CD4-positive, alpha-beta T cell treated with Interleukin-4 for 1 hour (primary cell): ENCODE measurements at regions not wholly inside any gene's neighbourhood (a gene's known extent, or its start where the extent isn't known, plus 50 kb on each side); places are given as distances from the start of the nearest gene placed in this dataset.

Experiments
- DNase-seq, 2 donors: peaks; one replicate each; pipeline ENCODE4 v3.0.0-alpha.2; 2020 to 2022

DNA sequence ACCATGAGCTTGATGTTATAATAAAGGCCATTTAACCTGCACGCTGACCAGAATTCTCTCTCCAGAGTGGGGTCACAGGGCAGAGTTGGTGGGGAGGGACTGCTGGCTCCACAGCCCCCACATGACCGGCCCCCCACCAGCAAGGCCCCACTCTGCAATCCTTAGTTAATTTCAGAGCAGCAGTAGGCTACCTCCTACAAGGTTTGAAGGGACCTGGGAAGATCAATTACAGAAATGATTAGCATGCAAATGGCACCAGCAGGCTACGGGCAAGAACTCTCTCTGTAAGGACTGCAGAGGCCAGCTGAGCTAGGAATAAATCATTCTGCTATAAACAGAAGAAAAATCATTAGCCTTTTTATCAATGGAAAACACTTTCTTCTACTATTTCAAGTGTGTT is 135.3 kb downstream of the C1D start:
- DNase-seq = no peak

DNA sequence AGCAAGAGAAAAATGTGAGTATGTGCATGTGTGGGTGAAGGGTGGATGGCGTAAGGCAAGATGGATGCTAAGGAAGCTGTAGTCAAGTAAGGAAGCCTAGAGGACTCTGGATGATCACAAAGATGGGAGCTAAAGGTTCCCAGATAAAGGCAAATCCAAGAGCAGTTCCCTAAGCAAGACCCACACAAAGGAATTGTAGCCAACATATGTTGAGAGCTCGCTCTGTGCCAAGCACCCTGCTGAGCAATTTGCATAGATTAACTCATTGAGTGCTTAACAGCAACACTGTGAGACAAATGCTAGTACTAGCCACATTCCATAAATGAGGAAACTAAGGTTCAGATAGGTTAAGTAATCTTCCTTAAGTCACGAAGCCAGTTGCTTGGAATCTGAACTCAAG is 132.6 kb downstream of the C1D start:
- DNase-seq = no peak

DNA sequence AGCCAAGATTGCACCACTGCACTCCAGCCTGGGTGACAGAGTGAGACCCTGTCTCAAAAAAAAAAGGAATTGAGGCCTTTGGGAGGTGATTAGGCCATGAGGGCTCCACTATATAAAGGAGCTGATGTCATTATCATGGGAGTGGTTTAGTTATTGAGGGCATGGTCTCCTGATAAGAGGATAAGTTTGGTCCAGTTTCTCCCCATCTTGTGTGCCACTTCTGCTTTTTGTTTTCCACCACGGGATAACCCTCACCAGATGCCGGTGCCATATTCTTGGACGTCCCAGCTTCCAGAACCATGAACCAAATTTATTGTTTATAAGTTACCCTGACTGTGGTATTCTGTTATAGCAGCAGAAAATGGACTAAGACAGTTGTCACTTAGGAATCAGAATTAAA is 125.8 kb downstream of the C1D start:
- DNase-seq = no peak

DNA sequence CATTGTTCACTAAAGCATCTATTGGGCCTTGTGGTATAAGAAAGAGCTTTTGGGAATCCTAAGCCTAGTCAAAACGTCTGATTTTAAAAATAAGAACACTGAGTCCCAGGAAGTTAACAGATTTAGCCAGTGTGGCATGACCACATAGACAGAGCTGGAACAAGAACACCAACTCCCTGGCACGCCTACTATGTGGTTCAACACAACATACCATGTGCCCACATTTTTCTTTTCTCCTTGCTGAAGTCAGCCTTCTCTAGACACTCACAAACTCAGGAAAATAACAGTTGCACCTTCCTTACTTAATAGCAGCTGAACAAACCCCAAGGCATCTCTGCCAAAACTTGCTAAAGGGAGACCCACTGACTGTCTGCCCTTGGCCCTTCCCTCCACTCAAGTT is 124.8 kb downstream of the C1D start:
- no peak for DNase-seq

DNA sequence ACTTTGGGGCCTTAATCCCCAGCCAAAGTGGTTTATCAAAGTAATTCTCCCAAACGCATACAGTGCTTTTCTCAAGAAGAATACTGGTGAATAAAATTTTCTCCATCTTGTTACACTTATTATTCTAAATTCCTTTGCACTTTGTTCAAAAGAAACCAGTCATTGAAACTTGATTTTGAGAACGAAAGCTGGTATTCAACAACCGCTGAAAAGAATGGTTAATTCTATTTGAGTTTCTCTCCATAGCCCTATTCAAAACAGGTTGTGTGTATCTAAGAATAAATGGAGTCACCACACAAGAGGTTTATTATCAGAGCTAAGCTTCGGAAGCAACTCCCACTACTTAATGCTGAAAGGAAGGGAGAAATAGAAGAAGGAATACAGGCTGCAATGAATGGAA is 117.7 kb downstream of the C1D start:
- no peak for DNase-seq

DNA sequence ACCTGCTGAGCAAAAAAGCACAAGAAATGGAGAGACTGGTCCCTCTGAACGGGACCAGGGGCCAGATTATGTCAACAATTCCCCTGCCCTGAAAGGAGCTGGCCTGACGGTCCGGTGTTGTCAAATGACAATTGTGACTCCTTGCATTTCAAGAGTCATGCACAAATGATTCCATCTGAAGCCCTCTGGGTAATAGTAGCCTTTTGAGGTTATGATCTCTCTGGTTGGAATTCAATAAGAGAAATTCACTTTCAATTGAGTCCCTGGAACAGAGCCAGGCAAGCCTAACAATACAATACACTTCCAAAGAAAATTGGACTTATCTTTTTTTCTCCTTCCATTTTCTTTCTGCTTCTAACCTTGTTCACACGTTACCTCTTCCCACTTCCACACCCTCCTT is 116.9 kb downstream of the C1D start:
- DNase-seq = no peak

DNA sequence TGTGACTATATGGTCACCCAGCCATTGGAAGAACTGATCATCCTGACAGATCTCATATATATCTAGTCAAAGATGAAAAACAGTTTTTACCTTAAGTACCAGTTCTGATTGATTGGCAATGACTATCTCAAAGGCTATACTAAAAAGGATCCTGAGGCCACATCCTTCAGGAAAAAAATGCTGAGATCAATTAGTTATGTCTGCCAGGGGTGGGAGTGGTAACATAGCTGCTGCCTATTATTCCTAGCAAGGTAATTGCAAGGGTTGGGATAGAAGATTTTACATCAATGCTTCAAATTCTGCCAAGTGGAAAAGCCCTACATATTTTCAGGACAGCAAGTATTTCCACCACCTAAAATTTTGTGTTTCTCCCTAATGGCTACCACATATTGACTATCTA is 114.7 kb downstream of the C1D start:
- DNase-seq = no peak

DNA sequence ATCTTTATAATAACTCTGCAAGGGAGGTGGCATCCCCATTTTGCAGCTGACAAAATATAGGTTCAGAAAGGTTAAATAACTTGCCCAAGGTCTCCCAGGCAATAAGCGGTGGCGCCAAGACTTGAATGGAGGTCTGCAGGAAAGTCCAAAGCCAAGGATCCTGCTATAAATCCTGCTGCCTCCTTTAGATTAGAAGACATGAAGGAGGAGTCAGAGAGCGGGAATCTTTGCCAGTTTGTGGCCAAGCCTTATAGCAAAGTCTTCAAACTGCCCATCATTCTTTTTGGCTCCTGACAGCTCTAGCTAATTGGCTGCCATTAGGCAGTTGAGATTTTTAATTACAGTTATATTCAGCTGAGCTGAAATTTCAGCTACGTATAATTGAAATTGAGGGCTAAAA is 114.3 kb downstream of the C1D start:
- no peak for DNase-seq

DNA sequence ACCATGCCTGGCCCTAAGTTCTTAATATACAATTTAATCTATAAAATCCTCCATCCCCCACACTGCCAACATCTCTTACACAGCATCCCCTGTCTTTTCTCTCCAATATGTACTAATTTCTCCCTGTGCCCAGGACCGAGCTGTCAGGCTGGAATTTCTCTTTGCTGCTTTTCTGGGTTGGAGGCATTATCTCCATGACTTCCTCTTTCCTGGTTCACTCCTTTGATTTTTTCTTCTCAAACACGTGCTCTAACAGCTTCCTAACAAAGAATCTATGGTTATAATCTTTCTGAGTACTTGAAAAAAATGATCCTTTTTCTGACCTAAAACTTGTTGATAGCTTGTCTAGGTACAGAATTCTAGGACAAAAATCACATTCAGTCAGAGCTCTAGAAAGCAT is 112.8 kb downstream of the C1D start:
- DNase-seq = no peak

DNA sequence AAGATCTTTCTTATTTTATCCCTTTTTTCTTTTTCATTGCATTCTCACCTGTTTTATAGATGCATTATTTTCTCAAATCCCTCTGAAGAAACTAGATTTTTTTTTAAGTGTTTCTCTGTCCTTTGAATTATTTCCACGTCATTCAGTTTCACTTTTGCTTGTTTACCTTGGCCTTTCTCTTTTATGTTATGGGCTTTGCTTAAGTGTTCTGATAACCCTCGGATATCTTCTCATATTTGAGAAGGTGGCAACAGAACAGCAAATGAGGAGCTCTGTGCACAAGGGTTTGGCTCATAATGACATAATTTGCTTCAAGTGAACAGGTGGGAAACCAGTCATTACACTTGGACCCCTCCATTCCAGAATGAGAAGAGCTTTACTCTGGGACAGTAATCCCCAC is 111.9 kb downstream of the C1D start:
- no peak for DNase-seq

DNA sequence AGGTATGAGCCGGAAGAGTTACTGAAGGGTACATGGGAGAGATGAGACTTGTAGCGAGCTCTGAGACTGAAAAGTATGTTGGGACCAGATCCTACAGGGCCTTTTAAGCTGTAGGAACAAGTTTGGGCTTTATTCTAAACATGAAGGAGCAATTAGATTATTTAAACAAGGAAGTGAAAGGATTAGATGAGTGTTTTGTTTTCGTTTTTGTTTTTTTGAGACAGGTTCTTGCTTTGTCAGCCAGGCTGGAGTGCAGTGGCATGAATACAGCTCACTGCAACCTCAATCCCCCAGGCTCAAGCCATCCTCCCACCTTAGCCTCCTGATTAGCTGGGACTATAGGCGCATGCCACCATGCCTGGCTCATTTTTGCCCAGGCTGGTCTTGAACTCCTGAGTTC is 110.7 kb downstream of the C1D start:
- no peak for DNase-seq

DNA sequence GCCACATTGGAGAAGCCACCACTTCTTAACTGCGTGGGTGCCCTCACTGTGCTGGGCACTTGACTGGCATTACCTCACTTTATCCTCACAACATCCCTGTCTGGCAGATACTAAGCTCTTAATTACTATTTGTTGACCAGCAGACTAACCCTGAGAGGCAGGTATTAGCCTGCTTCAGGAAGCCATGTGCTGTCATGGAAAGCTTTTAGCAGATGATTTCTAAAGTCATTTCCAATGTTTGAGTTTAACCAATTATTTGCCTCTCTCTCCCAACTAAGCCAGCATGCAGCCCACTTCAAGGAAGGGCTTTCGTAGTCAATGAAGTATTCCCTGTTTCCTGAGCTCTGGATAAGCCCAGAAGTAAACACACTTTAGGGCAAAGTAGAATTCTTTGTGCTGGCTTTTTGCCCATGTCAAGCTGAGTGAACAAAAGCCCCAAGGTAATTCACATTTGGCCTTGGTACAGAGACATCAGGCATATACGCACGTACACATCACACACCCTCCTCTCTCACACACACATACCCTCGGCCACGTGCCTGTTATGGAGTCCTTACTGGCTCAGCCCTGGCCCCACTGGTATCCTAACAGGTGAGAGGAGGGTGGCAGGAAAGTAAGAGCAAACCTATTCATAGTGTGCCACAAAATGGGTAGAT is 108.6 kb downstream of the C1D start:
- DNase-seq = no peak

DNA sequence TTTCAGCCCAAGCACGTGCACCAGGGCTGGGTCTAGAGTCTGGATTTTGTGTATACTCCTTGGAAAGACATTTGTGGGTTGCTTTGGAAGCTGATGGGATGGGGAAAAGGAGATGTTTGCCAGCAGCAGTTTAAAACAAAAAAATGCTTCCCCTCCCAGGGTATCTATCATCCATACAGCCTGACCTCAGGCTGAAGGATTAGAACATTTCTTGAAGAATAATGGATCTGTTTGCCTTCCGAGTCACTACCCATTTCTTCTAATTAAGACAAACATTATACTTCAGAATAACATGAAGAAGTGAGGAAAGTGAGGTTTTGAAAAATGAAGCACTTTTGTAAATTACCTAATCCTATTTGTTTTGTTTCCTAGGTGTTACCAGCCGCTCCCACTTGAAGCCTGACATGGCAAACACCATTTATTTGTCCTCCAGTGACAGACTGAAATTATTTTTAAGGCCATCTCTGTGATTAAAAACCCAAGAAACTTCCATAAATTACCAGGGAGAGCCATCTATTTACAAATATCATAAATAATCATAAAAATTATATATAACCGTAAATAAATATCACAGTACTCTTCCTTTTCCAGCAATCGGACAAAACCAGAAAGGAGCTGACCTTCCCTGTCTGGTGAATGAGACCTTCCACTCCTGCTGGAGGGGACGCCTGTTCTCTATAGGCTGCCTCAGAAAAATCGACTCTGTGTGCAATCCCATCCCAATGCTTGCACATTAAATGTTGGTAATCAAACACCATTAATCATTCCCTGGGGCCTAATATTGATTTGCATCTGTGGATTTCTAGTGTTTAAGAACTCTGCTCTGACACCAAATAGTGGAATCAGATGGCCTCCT is 106.8 kb downstream of the C1D start:
- DNase-seq = no peak

DNA sequence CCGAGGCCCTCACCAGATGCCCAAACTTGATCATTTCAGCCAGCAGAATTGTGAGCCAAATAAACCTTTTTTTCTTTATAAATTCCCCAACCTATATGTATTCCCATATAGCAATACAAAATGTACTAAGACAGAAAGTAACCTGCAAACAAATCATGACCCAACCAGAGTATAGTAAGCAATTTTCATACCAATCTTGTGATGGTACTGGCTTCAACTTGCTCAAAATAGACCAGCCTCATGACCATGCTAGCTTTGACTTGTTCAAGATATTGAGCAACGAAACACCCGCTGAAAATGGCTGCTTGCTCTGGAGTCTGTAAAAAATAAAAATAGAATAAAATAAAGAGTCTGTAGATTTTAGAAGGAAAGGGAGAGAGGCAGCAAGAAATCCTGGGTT is 97.6 kb downstream of the C1D start:
- DNase-seq = no peak

DNA sequence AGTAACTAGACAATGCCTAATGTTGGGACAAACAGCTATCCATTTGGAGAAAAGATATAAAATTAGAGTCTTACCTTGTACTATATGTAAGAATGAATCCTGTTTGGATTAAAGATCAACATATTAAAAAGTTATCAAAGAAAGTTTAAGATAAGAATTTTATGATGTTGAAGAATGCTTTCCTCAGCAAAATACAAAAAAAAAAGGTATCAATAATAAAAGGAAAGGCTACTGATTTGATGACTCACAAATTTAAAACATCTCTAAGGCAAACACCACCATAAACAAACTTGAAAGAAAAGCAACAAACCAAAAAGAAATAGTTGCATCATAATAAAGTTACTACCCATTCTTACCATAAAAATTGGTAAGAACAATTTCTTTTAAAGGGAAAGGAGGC is 92.7 kb downstream of the C1D start:
- no peak for DNase-seq

DNA sequence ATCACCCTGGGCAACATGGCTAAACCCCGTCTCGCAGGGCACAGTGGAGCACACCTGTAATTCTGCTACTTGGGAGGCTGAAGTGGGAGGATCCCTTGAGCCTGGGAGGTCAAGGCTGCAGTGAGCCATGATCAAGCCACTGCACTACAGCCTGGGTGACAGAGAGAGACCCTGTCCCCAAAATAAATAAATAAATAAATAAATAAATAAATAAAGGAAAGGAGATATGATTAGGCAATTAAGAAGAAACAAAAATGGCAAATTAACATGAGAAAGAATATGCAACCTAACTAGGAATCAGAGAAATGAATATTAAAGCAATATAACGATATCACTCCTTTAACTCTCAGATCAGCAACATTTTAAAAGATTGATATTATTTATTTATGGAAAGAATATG is 92.3 kb downstream of the C1D start:
- no peak for DNase-seq

DNA sequence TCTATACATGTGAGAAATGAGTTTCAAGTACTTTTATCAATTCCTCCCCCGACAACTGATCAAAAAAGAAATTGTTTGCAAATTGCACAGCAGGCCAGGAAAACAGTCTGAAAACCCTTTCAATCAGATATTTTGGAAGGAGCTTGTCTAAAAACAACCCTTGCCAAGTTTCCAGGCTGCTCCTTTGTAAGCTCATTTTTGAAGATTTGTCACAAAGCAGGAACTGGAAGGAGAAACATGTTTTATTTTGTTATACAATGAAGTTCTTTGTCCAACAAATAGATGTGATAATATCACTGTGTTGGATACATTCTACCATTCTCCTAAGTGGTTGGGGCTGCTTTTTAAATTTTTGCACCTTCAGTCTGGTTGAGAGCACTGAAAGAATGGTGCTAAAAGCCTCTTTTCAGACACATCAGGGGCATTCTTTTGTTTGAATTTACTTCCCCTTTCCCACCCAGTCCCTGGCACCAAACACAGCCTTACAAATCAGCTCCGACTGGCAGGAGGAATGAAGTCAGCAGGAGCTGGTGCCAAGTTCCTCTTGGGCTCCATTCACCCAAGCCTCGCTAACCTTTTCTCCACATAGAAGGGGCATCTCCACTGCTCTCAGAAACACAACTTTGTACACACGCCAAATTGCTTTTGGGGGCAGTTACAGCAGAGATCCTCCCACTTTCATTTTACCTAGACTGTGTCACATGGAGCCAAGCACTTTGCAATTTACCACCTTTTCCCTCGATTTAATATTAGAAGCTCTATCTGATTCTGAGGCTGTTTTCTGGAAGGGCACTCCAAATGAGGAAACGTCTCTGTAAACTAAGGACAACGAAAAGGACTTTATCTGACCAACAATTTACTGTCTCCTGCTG is 88.0 kb downstream of the C1D start:
- DNase-seq = no peak

DNA sequence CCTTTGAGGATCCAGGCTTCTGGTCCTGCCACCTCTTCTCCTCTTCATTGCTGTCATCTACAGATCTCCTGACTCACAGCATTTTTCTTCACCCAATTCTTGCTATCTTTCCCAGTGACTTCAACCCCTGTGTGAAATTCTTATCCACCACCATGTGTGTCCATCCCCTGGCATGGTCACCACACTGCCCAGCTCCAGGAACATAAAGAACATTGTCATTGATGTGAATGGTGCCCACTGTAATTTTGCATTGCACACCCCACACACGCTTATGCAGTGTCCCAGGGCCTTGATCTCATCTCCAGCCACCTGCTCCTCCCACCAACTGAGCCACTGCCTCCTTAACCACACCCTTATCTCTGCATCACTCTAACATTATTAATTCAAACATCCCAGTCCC is 85.3 kb downstream of the C1D start:
- no peak for DNase-seq

DNA sequence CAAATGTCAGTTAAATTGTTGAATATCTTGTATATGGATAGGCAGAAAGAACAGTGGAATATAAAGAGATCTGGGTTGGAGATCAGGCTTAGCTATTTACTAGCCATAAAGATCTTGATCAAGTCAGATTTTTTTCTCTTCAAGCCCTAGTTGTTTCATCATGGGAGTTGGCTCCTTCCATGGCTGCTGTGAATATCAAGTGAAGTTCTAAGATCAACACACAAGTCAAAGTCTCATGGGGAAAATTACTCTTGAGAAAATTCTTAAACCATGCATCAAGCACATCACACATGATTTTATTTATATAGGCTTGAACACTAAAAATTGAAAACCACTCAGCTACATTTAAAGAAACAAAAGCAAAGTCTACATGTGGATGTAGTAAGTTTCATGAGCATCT is 79.8 kb downstream of the C1D start:
- no peak for DNase-seq

DNA sequence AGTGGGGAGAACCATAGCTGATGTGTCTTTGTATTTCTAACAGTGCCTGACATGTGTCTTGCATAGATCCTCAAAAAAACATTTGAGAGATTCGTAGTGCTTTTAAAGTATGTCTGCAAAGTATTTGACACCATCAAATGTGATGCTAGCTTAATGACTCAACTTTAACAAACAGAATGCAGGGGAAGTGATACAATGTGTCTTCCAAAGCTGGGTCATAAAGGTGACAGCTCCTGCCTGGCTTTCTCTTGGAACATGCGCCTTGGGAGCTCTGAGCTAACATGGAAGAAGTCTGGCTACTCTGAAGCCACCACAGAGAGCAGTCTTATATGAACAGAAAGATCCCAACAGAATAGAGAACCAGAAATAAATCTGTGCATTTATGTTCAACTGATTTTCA is 78.2 kb downstream of the C1D start:
- DNase-seq = no peak

DNA sequence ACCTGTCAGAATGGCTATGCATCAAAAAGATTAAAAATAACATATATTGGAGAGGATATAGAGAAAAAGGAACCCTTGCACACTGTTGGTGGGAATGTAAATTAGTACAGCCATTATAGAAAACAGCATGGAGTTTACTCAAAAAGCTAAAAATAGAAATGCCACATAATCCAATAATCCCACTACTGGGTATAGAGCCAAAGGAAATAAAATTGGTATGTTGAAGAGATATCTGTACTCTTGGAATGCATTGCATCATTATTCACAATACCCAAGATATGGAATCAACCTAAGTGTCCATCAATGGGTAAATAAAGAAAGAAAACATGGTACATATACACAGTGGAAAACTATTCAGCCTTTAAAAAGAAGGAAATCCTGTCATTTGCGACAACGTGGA is 77.2 kb downstream of the C1D start:
- DNase-seq = no peak

DNA sequence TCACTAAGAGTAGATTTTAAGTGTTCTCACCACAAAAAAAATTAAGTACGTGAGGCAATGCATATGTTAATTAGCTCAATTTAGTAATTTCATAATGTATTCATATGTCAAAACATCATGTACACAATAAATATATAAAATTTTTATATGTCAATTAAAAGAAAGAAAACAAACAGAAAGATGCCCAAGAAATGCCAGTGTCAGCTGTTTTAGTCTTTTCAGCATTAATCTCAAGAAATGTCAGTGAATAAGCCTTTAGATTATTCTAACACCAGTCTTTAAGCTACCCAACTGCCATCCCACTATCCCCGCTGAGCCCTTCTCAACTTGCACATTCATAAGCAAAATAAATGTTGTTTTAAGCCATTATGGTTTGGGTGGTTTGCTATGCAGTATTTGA is 76.5 kb downstream of the C1D start:
- no peak for DNase-seq
